ENCODE measurements at regions not wholly inside any gene's neighbourhood (a gene's known extent, or its start where the extent isn't known, plus 50 kb on each side); places are given as distances from the start of the nearest gene placed in this dataset.
A peak's percentile ranks its signal among the peaks of the same experiment; 100 is the strongest.

DNA sequence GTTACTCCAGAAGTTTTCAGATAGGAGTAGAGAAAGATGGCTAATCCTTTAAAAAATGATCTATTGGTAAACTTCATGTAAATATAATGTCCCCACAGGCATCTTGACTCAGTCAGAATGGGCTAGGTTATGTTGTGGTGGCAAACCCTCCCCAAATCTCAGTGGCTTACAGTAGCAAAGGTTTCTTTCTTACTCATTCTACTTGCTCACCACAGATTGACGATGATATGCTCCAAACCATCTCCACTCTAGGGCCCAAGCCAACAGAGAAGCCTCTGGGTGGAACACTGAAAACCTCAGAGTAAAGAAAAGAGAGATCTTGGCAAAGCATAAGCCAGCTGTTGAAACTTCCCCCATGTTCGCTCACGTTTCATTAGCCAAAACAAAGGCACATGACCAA is 146.4 kb downstream of the EMP1 start:
- no peak for DNase-seq (ENCODE audit: insufficient read length, low spot score, missing footprints)
- Histone ChIP-seq H3K27me3 (ENCODE audit: insufficient read depth, low read length) (no peaks in the 10 kb centered on the region), H3K4me3 (ENCODE audit: insufficient read depth, low read length) (no peak overlapping the region), H3K79me2 (ENCODE audit: insufficient read depth, low read length) (no peaks in the 10 kb centered on the region), H3K9me3 (ENCODE audit: low read depth, low read length) (no peaks in the 10 kb centered on the region), H3K27ac (ENCODE audit: low read depth, low read length) (peak overlapping the region; percentile 36), H2AFZ (ENCODE audit: low read length) (no peak overlapping the region), H3K4me2 (ENCODE audit: insufficient read depth, low read length) (peak overlapping the region; percentile 30), H4K20me1 (ENCODE audit: insufficient read depth, low read length) (no peaks in the 10 kb centered on the region), H3K36me3 (ENCODE audit: insufficient read depth, low read length) (no peaks in the 10 kb centered on the region), H3K4me1 (ENCODE audit: insufficient read depth, low read length) (peaks cover 43% of the 10 kb centered on the region)
- no peak for TF ChIP-seq CTCF (IDR thresholded peaks at IDR 0.05; ENCODE audit: extremely low read depth, low read depth, low read length)

DNA sequence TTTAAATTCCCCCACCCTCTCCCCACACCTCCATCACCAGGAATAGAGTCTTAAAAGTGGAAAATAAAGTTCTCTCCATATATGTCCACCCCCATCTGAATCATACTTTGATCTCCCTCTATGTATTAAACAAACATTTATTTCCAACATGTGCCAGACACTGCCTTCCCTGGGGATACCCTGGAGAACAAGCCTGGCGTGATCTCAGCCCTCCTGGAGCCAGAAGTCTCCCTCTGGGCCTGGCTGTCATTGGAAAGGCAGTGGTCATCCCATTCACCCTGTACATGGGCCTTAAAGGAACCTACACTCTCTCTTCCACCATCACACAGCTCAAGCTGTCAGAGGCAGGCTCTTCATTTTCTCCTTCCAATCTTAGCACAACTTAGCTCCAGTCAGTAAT is 143.6 kb downstream of the EMP1 start:
- Histone ChIP-seq H3K9me3 (ENCODE audit: low read depth, low read length) (no peaks in the 10 kb centered on the region), H4K20me1 (ENCODE audit: insufficient read depth, low read length) (no peaks in the 10 kb centered on the region), H3K4me3 (ENCODE audit: insufficient read depth, low read length) (no peak overlapping the region), H2AFZ (ENCODE audit: low read length) (no peak overlapping the region), H3K27ac (ENCODE audit: low read depth, low read length) (peak overlapping the region; percentile 63), H3K4me2 (ENCODE audit: insufficient read depth, low read length) (peak overlapping the region; percentile 48), H3K27me3 (ENCODE audit: insufficient read depth, low read length) (no peaks in the 10 kb centered on the region), H3K4me1 (ENCODE audit: insufficient read depth, low read length) (peaks cover 30% of the 10 kb centered on the region), H3K79me2 (ENCODE audit: insufficient read depth, low read length) (no peaks in the 10 kb centered on the region), H3K36me3 (ENCODE audit: insufficient read depth, low read length) (no peaks in the 10 kb centered on the region)
- no peak for TF ChIP-seq CTCF (IDR thresholded peaks at IDR 0.05; ENCODE audit: extremely low read depth, low read depth, low read length)
- no peak for DNase-seq (ENCODE audit: insufficient read length, low spot score, missing footprints)

- TF ChIP-seq CTCF (IDR thresholded peaks at IDR 0.05; ENCODE audit: extremely low read depth, low read depth, low read length), result no peak
Observed at GRCh38 chr12:13339538-13339937, 143.0 kb downstream of the EMP1 start.

DNA sequence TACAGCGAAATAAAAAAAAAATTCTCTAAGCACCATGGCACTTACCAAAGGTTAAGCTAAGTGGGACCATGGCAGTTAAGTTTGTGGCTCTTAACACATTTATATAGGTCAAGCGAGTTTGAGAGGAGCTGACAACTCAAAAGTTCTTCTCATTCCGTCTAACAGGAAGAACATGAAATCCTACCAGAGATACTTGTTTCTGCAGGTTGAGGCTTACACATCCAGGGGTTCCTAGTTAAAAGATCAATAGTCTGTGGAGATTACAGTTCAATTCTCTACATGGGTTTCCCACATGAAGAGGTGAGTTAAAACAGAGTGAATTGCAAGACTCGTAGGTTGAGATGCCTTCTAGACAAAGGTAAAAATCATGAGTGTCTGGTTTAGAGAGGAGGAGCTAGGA is 142.6 kb downstream of the EMP1 start:
- Histone ChIP-seq H4K20me1 (ENCODE audit: insufficient read depth, low read length) (no peaks in the 10 kb centered on the region), H3K79me2 (ENCODE audit: insufficient read depth, low read length) (no peaks in the 10 kb centered on the region), H3K9me3 (ENCODE audit: low read depth, low read length) (no peaks in the 10 kb centered on the region), H3K4me1 (ENCODE audit: insufficient read depth, low read length) (peaks cover 30% of the 10 kb centered on the region), H3K4me2 (ENCODE audit: insufficient read depth, low read length) (no peak overlapping the region), H2AFZ (ENCODE audit: low read length) (no peak overlapping the region), H3K27ac (ENCODE audit: low read depth, low read length) (peak overlapping the region; percentile 63), H3K36me3 (ENCODE audit: insufficient read depth, low read length) (no peaks in the 10 kb centered on the region), H3K27me3 (ENCODE audit: insufficient read depth, low read length) (no peaks in the 10 kb centered on the region), H3K4me3 (ENCODE audit: insufficient read depth, low read length) (no peak overlapping the region)
- DNase-seq (ENCODE audit: insufficient read length, low spot score, missing footprints), result no peak
- TF ChIP-seq CTCF (IDR thresholded peaks at IDR 0.05; ENCODE audit: extremely low read depth, low read depth, low read length), result no peak

More at GRCh38 chr12:13339538-13339937, 143.0 kb downstream of the EMP1 start:
- no peaks in the 10 kb centered on the region for H3K79me2 ChIP-seq (ENCODE audit: insufficient read depth, low read length)
- H3K4me2 ChIP-seq (ENCODE audit: insufficient read depth, low read length), result peak overlapping the region; percentile 48
- peak overlapping the region; percentile 63 for H3K27ac ChIP-seq (ENCODE audit: low read depth, low read length)
- H3K36me3 ChIP-seq (ENCODE audit: insufficient read depth, low read length), result no peaks in the 10 kb centered on the region
- no peak overlapping the region for H3K4me3 ChIP-seq (ENCODE audit: insufficient read depth, low read length)
- no peaks in the 10 kb centered on the region for H4K20me1 ChIP-seq (ENCODE audit: insufficient read depth, low read length)
- H3K27me3 ChIP-seq (ENCODE audit: insufficient read depth, low read length), result no peaks in the 10 kb centered on the region
- DNase-seq (ENCODE audit: insufficient read length, low spot score, missing footprints), result no peak
- no peaks in the 10 kb centered on the region for H3K9me3 ChIP-seq (ENCODE audit: low read depth, low read length)
- peaks cover 30% of the 10 kb centered on the region for H3K4me1 ChIP-seq (ENCODE audit: insufficient read depth, low read length)
- H2AFZ ChIP-seq (ENCODE audit: low read length), result no peak overlapping the region

Data from osteoblast (primary cell).